HG03354 (cell line): ENCODE measurements at regions not wholly inside any gene's neighbourhood (a gene's known extent, or its start where the extent isn't known, plus 50 kb on each side); places are given as distances from the start of the nearest gene placed in this dataset.
"Not testable (repeated sequence)": the region's sequence is repeated elsewhere in the genome, so short reads cannot be mapped to it uniquely, and the experiment has no call there.

Experiments
- ATAC-seq: cut with Tn5 transposase; IDR thresholded peaks from one replicate; pipeline ENCODE4 v1.9.1; 2021; ENCODE audit warnings: mild to moderate bottlenecking; ENCODE audit not compliant: unreplicated experiment, poor library complexity, severe bottlenecking

GRCh38 chr13:31385540-31385939, 185.8 kb downstream of the B3GLCT start:
- ATAC-seq, result no peak

- ATAC-seq, result no peak
These were observed 194.7 kb downstream of the B3GLCT start for GRCh38 chr13:31394506-31394905.

GRCh38 chr13:31395090-31395489, 195.3 kb downstream of the B3GLCT start:
- ATAC-seq, result no peak

GRCh38 chr13:31399690-31400089, 199.9 kb downstream of the B3GLCT start:
- no peak for ATAC-seq

GRCh38 chr13:31403711-31404110, 203.9 kb downstream of the B3GLCT start:
- ATAC-seq, result not testable (repeated sequence)

- no peak for ATAC-seq
These were observed 209.2 kb downstream of the B3GLCT start for GRCh38 chr13:31408927-31409326.

- no peak for ATAC-seq
These were observed 210.0 kb downstream of the B3GLCT start for GRCh38 chr13:31409678-31410356.

GRCh38 chr13:31413516-31413915, 213.7 kb downstream of the B3GLCT start:
- ATAC-seq, result no peak

- no peak for ATAC-seq
These were observed 216.3 kb downstream of the B3GLCT start for GRCh38 chr13:31416066-31416465.

GRCh38 chr13:31418186-31418585, 218.4 kb downstream of the B3GLCT start:
- no peak for ATAC-seq

- ATAC-seq, result no peak
These were observed 222.0 kb downstream of the B3GLCT start for GRCh38 chr13:31421756-31422155.

- ATAC-seq, result peak; percentile 97
These were observed 224.5 kb downstream of the B3GLCT start for GRCh38 chr13:31424130-31424729.

GRCh38 chr13:31426395-31426794, 226.6 kb downstream of the B3GLCT start:
- ATAC-seq, result no peak

- no peak for ATAC-seq
These were observed 227.7 kb downstream of the B3GLCT start for GRCh38 chr13:31427151-31428100.

- ATAC-seq, result peak; percentile 72
These were observed 232.0 kb downstream of the B3GLCT start for GRCh38 chr13:31431722-31432137.

- no peak for ATAC-seq
These were observed 233.4 kb downstream of the B3GLCT start for GRCh38 chr13:31433207-31433606.

GRCh38 chr13:31433746-31434145, 234.0 kb downstream of the B3GLCT start:
- no peak for ATAC-seq

GRCh38 chr13:31434613-31435012, 234.8 kb downstream of the B3GLCT start:
- no peak for ATAC-seq

GRCh38 chr13:31435536-31435935, 235.8 kb downstream of the B3GLCT start:
- no peak for ATAC-seq

- no peak for ATAC-seq
These were observed 236.7 kb downstream of the B3GLCT start for GRCh38 chr13:31436478-31436877.

- no peak for ATAC-seq
These were observed 238.2 kb downstream of the B3GLCT start for GRCh38 chr13:31437975-31438374.
